ENCODE measurements at regions not wholly inside any gene's neighbourhood (a gene's known extent, or its start where the extent isn't known, plus 50 kb on each side); places are given as distances from the start of the nearest gene placed in this dataset.

DNA sequence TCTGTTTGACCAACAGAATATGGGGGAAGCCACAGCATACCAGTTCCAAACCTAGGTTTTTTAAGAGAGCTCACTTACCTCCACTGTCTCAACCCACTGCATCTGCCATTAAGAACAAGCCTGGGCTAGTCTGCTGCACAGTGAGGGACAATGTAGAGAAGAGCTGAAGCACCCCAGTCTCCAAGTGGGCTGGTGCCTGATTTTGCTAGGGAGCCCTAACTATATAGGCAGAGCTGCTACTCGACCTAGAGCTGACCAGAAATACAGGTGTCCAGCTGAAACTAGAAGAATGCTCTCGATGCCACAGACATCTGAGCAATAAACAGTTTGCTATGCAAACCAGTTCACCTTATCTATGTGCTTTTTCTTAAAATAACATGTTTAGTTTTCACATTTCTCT lies 106.9 kb upstream of the BET1 start:
- Histone ChIP-seq H3K9me3 (no peaks in the 10 kb centered on the region), H3K4me3 (ENCODE audit: low read depth, low read length) (no peak overlapping the region), H3K27me3 (no peaks in the 10 kb centered on the region), H3K36me3 (no peaks in the 10 kb centered on the region), H3K4me1 (no peaks in the 10 kb centered on the region)
- DNase-seq = no peak
- TF ChIP-seq, protein P1, sequence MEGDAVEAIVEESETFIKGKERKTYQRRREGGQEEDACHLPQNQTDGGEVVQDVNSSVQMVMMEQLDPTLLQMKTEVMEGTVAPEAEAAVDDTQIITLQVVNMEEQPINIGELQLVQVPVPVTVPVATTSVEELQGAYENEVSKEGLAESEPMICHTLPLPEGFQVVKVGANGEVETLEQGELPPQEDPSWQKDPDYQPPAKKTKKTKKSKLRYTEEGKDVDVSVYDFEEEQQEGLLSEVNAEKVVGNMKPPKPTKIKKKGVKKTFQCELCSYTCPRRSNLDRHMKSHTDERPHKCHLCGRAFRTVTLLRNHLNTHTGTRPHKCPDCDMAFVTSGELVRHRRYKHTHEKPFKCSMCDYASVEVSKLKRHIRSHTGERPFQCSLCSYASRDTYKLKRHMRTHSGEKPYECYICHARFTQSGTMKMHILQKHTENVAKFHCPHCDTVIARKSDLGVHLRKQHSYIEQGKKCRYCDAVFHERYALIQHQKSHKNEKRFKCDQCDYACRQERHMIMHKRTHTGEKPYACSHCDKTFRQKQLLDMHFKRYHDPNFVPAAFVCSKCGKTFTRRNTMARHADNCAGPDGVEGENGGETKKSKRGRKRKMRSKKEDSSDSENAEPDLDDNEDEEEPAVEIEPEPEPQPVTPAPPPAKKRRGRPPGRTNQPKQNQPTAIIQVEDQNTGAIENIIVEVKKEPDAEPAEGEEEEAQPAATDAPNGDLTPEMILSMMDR (IDR thresholded peaks at IDR 0.05; ENCODE audit: low read depth, low read length) = no peak

DNA sequence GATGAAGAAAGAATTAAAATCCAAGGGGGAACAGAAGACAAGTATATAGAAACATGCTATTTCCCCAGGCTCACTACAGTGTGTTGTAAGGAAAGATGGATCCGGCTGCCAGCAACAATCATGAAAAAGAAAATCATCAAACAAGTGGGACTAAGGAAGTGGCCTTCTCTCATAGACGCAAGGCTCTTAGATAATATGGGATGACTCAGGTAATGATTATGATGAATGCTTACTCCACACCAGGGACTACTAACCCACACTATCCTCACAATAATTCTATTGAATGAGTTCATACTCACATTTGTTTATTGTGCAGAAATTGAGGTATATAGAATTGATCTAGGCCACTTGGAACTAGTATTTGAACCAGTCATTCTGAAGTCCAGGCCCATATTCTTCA lies 111.2 kb upstream of the BET1 start:
- TF ChIP-seq, protein P1 (IDR thresholded peaks at IDR 0.05; ENCODE audit: low read depth, low read length) = no peak
- no peaks in the 10 kb centered on the region for H3K27me3 ChIP-seq
- H3K4me3 ChIP-seq (ENCODE audit: low read depth, low read length) = no peak overlapping the region
- H3K36me3 ChIP-seq = no peaks in the 10 kb centered on the region
- H3K4me1 ChIP-seq = no peaks in the 10 kb centered on the region
- no peak for DNase-seq
- no peaks in the 10 kb centered on the region for H3K9me3 ChIP-seq

GRCh38 chr7:94123136-94123535 lies 119.0 kb upstream of the BET1 start:
- Histone ChIP-seq H3K9me3 (no peaks in the 10 kb centered on the region), H3K27me3 (no peaks in the 10 kb centered on the region), H3K36me3 (no peaks in the 10 kb centered on the region), H3K4me3 (ENCODE audit: low read depth, low read length) (no peak overlapping the region), H3K4me1 (no peaks in the 10 kb centered on the region)
- TF ChIP-seq, protein P1 (IDR thresholded peaks at IDR 0.05; ENCODE audit: low read depth, low read length) = no peak
- no peak for DNase-seq

- Histone ChIP-seq H3K4me1 (no peaks in the 10 kb centered on the region), H3K27me3 (no peaks in the 10 kb centered on the region), H3K4me3 (ENCODE audit: low read depth, low read length) (no peak overlapping the region), H3K36me3 (no peaks in the 10 kb centered on the region), H3K9me3 (no peaks in the 10 kb centered on the region)
- TF ChIP-seq, protein P1 (IDR thresholded peaks at IDR 0.05; ENCODE audit: low read depth, low read length) = no peak
- DNase-seq = no peak
These were observed 122.9 kb upstream of the BET1 start for GRCh38 chr7:94127026-94127425.

GRCh38 chr7:94128072-94128471 lies 123.9 kb upstream of the BET1 start:
- no peak for DNase-seq
- TF ChIP-seq, protein P1 (IDR thresholded peaks at IDR 0.05; ENCODE audit: low read depth, low read length) = no peak
- Histone ChIP-seq H3K27me3 (no peaks in the 10 kb centered on the region), H3K4me3 (ENCODE audit: low read depth, low read length) (no peak overlapping the region), H3K9me3 (no peaks in the 10 kb centered on the region), H3K4me1 (no peaks in the 10 kb centered on the region), H3K36me3 (no peaks in the 10 kb centered on the region)

DNA sequence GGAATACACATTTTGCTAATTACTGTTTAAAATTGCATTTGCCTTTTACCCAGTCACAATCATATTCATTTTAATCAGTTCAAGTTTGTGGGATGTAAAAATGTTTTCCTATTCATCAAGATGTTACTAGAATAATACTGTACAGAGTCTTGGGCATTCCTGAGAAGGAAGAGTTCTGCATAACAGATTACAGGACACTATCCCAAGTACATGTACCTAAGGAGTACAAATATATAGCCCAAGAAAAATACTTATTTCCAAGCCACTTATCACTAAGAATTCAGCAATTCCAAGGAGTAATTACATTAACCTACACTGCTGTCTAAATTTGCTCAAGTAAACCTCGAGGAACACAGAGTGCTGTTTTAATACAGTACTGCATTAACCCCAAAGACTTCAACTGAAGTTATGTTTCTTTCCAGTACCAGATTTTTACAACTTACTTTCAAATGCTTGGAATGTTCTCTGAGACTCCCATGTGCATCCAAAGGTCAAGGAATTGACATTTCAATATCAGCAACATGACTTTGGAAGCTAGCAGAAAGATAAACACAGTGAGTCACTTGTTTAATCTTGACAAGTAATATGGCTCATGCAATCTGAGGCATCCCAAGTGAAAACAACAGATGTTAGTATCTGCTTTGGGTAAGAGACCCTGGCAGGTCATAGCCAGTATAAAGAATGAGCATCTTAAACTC lies 125.4 kb upstream of the BET1 start:
- TF ChIP-seq, protein P1 (IDR thresholded peaks at IDR 0.05; ENCODE audit: low read depth, low read length) = no peak
- H3K27me3 ChIP-seq = no peaks in the 10 kb centered on the region
- DNase-seq = no peak
- H3K4me3 ChIP-seq (ENCODE audit: low read depth, low read length) = no peak overlapping the region
- H3K4me1 ChIP-seq = no peaks in the 10 kb centered on the region
- no peaks in the 10 kb centered on the region for H3K36me3 ChIP-seq
- no peaks in the 10 kb centered on the region for H3K9me3 ChIP-seq
